ENCODE measurements at regions not wholly inside any gene's neighbourhood (a gene's known extent, or its start where the extent isn't known, plus 50 kb on each side); places are given as distances from the start of the nearest gene placed in this dataset.

DNA sequence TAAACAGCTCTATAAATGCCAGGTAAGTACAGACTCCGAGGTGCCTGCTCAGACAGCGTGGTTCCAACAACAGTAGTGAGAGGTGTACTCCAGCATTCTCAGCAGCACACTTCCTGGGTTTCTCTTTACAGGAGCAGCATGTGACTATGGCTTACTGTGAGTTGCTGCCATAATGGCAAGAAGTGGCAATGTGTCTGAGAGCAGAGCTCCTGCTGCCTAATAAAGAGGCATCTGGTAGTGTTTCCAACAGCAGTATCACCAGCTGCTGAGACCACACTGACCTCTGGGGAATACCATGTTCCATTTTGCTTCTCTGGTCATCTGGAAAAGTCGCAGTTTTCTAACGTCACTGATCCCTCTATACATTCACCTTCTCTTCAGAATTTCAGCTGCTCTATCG lies 398.2 kb downstream of the SLCO4C1 start:
- TF ChIP-seq, protein P1, sequence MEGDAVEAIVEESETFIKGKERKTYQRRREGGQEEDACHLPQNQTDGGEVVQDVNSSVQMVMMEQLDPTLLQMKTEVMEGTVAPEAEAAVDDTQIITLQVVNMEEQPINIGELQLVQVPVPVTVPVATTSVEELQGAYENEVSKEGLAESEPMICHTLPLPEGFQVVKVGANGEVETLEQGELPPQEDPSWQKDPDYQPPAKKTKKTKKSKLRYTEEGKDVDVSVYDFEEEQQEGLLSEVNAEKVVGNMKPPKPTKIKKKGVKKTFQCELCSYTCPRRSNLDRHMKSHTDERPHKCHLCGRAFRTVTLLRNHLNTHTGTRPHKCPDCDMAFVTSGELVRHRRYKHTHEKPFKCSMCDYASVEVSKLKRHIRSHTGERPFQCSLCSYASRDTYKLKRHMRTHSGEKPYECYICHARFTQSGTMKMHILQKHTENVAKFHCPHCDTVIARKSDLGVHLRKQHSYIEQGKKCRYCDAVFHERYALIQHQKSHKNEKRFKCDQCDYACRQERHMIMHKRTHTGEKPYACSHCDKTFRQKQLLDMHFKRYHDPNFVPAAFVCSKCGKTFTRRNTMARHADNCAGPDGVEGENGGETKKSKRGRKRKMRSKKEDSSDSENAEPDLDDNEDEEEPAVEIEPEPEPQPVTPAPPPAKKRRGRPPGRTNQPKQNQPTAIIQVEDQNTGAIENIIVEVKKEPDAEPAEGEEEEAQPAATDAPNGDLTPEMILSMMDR (IDR thresholded peaks at IDR 0.05): no peak
- Histone ChIP-seq H3K36me3 (replicated peaks in 1 of 2) (no peaks in the 10 kb centered on the region), H3K4me3 (no peak overlapping the region), H3K4me1 (replicated peaks in 1 of 2) (no peaks in the 10 kb centered on the region), H3K27me3 (no peaks in the 10 kb centered on the region), H3K27ac (no peak overlapping the region), H3K9me3 (replicated peaks in 1 of 3) (no peaks in the 10 kb centered on the region)
- WGBS, 4 donors: 72 to 77% (median 74%) methylated on average over 5 of the region's 5 CpGs
- no peak for DNase-seq
- intact Hi-C loops (cut with DNase I): no loop called here

DNA sequence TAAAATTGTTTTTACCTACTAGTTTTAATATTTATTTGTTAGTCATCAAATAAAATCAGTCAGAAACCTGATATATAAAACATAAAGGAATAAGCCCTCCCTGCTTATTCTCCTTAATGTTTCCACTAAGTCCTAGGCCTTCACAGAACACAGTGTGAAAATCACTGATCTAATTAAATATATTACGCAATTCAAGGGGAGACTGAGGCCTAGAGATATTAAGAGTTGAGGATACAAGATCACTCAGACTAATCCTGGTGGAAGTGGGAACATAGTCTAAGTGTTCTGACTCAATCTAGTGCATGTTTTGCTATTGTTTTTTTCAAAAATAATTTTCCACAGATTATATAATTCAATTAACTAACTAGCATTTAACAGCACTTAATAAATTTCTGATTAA lies 401.1 kb downstream of the SLCO4C1 start:
- H3K4me3 ChIP-seq: no peak overlapping the region
- TF ChIP-seq POLR2A (IDR thresholded peaks at IDR 0.05): no peak
- TF ChIP-seq, protein P1 (IDR thresholded peaks at IDR 0.05): no peak
- no peaks in the 10 kb centered on the region for H3K36me3 ChIP-seq (replicated peaks in 1 of 2)
- H3K27me3 ChIP-seq: no peaks in the 10 kb centered on the region
- no peaks in the 10 kb centered on the region for H3K9me3 ChIP-seq (replicated peaks in 1 of 3)
- WGBS, 4 donors: 33 to 92% (median 82%) methylated on average over 1 of the region's 1 CpG
- no peak overlapping the region for H3K27ac ChIP-seq
- DNase-seq: no peak
- intact Hi-C loops (cut with DNase I): no loop called here
- H3K4me1 ChIP-seq (replicated peaks in 1 of 2): no peaks in the 10 kb centered on the region

DNA sequence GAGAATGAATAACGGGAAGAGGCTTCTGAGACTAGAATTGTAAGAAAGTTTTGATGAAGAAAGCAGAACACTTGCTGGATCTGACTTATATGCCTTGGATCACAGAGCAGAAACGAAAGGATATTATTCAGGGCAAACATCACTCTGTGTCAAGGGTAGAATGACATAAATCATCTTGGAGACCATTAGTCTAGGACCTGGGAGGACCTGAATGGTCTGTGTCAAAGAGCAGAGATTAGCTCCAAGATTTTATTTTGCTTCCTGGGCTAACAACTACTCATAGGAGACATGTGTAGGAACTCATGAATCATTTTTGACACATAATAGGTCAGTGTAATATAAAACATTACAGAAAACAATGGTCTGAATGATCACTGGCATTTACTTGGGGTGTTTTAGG lies 417.9 kb downstream of the SLCO4C1 start:
- TF ChIP-seq, protein P1 (IDR thresholded peaks at IDR 0.05): no peak
- TF ChIP-seq POLR2A (IDR thresholded peaks at IDR 0.05): no peak
- no peak overlapping the region for H3K27ac ChIP-seq
- intact Hi-C loops (cut with DNase I): no loop called here
- H3K4me1 ChIP-seq (replicated peaks in 1 of 2): no peaks in the 10 kb centered on the region
- no peaks in the 10 kb centered on the region for H3K9me3 ChIP-seq (replicated peaks in 1 of 3)
- H3K27me3 ChIP-seq: no peaks in the 10 kb centered on the region
- WGBS, 4 donors: 32 to 41% (median 36%) methylated on average over 2 of the region's 2 CpGs
- DNase-seq: no peak
- H3K4me3 ChIP-seq: no peak overlapping the region
- no peaks in the 10 kb centered on the region for H3K36me3 ChIP-seq (replicated peaks in 1 of 2)

DNA sequence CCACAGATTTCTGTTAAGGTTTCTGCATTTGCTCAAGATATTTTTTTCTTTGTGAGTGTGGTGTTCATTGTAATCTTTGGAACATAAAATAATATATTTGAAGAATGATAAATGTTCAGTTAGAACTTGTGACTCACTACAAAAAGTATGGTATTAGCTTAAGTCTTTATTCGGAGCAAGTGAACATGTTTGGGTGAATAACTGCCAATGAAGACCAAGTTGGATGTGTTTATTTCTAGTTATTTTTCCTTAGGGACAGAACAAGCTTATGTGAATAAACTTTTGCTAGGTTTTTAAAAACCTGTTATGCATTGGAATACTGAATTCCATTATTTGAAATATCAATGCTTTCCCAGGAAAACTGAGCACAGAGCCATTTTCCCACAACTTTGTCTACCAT lies 418.6 kb downstream of the SLCO4C1 start:
- H3K27me3 ChIP-seq: no peaks in the 10 kb centered on the region
- 63 to 77% (median 73%) methylated on average over 1 of the region's 1 CpG for WGBS, 4 donors
- H3K27ac ChIP-seq: no peak overlapping the region
- intact Hi-C loops (cut with DNase I): no loop called here
- no peaks in the 10 kb centered on the region for H3K9me3 ChIP-seq (replicated peaks in 1 of 3)
- H3K4me1 ChIP-seq (replicated peaks in 1 of 2): no peaks in the 10 kb centered on the region
- H3K36me3 ChIP-seq (replicated peaks in 1 of 2): no peaks in the 10 kb centered on the region
- TF ChIP-seq POLR2A (IDR thresholded peaks at IDR 0.05): no peak
- TF ChIP-seq, protein P1 (IDR thresholded peaks at IDR 0.05): no peak
- H3K4me3 ChIP-seq: no peak overlapping the region
- DNase-seq: no peak

All from adrenal gland (tissue), 9 donors.